Cerebellar nuclear complex (tissue), 1 donor: ENCODE measurements at regions not wholly inside any gene's neighbourhood (a gene's known extent, or its start where the extent isn't known, plus 50 kb on each side); places are given as distances from the start of the nearest gene placed in this dataset.

ENCODE experiments used
- DNase-seq, 2 experiments: peaks; one replicate each; lab custom pipeline; 2025; lab: John Stamatoyannopoulos, UW

DNA sequence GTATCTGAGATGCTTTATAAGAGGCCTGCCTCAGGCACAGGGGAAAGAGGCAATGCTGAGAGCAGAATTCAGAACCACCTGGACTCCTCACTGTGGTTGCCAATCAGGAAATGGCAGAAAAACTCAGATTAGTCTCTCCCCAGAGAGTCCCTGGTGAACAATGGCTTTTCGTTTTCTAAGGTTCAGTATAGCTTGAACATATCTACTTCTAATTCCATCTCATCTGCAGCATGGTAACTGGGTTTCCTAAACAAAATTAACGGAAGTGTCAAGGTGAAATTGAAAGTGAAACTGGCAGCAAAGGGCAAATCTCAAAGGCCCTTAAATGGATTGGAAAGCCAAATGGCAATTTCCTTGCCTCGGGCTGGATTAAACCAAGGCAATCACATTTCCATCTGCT, 480.2 kb upstream of the ACVR2A start:
- no peak for DNase-seq

DNA sequence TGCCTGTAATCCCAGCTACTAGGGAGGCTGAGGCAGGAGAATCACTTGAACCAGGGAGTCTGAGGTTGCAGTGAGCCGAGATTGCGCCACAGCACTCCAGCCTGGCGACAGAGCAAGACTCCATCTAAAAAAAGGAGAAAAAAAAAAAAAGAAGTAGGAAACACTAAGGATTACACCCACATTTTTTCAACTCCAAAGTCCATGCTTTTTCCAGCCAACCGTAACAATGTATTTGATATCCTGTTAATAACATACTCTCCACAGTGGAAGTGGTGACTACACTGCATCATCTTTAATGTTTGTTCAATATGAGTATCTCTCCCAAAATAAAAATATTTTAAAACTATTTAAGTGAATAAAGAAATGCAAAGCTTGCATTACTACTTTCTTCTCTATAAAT, 481.6 kb upstream of the ACVR2A start:
- DNase-seq, result no peak

DNA sequence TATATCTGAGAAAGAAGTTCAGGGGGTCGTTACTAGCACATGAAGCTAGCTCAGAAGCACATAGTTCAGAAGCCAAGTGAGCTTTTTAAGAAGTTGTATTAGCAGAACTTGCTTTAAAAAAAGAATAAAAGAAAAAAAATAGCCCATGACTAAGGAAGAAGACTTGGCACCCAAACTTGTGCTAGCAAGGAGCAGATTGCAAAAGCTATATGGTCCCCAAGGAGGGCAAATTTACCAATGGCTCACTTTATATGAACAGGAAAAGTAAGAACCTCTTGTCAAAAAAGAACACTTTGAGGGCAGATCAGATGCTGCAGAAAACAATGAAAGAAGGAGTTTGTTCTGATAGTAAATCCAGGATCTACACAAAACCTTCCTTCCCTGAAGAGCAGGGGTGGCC, 486.5 kb upstream of the ACVR2A start:
- DNase-seq, result no peak

DNA sequence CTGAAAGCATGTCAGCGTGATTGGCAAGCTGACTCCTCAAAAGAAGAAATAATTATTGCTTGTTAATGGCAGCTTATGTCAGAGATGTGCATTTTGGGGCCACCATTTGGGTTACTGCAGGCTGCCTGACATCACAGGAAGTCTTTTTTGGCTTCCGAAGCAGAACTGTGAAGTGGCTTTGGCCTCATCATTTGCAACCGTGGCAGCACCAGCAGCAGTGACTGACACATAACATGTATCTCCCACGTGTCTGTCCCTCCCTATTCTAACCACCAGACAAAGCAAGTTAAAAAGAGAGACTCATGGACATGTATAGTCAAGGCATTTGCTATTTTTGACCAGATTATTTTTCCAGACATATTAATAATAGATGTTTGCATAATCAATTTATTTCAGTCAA, 488.7 kb upstream of the ACVR2A start:
- DNase-seq, result no peak

DNA sequence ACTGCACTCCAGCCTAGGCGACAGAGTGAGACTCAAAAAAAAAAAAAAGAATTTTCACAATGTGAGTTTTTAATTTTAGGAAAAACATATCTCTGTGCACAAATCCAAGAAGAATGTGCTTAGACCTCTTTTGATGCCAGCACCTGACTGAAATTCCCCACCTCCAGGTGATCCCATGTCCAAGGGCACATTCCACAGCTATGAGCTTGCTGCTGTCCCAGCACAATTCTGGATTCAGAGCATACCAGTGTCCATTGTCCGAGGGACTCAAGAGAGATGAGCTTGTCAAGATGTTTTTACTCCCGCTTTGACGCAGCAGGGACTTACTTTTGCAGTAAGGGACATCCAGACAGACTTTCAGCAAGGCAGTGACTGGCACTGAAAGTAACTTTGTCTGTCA, 489.1 kb upstream of the ACVR2A start:
- no peak for DNase-seq

DNA sequence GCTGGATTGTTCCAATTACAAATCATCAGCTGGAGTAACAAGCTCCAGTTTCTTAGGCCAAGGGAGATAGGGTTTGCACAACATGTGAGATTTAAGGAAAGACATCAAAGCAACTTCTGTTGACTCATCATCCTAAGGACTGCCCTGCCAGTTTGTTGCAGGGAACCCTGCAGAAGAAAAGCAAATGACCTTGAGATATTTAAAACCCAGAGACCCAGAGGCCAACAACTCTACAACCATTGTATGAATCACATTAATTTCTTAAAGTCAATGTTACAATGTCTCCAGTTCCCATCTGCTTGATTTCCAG, 491.8 kb upstream of the ACVR2A start:
- no peak for DNase-seq

DNA sequence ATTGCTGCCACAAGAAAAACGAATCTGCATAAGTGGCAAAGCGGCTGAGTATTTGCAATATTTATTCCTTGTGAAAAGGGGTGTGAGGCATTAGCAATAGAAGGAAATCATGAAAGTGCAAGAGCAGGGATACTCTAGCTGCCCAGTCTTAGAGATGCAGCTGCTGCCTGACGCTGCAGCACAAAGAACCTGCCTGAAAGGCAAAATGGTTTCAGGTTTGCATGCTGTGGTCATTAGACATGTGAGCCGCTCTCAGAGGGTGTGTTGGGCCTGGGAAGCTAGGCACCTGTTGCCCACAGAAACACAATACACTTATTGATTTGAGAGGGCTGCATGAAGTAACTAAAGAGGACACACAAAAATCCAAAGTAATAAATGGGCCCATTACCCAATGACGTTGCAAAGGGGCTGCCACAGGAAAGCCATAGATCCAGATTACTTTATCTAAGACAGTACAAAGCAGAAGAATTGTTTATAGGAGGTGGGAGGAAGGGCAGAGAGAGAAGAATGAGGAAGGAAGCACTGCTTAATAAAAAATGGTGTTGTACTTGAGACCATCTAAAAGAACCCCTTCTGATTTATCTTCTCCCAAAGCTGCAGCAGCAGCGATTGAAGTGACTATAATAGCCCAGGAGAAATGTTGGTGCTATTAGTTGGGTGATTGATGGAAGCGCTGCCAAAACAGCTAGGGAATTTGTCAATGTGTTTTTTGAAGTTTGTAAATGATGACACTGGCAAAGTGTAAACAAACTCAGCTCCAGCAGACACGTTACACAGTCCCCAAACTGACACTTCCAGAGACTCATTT, 492.4 kb upstream of the ACVR2A start:
- DNase-seq, result no peak

DNA sequence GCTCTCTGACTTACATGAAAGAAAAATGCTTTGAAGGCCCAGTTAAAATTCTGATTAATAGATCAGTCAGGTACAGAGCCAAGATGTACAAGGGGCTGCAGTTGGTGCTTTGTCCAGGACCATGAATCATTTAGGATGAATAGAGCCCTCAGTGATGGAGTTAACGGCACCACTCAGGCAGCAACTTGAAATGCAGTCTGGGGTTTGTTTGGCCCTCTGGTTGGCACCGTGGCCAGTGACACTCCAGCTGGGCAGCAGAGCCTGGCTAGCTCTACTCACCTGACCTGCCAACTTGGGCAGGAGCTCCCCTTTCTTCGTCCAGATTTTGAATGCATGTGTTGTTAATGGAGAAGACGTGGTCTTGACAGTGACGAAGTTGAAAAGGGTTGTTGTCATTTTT, 493.0 kb upstream of the ACVR2A start:
- no peak for DNase-seq

DNA sequence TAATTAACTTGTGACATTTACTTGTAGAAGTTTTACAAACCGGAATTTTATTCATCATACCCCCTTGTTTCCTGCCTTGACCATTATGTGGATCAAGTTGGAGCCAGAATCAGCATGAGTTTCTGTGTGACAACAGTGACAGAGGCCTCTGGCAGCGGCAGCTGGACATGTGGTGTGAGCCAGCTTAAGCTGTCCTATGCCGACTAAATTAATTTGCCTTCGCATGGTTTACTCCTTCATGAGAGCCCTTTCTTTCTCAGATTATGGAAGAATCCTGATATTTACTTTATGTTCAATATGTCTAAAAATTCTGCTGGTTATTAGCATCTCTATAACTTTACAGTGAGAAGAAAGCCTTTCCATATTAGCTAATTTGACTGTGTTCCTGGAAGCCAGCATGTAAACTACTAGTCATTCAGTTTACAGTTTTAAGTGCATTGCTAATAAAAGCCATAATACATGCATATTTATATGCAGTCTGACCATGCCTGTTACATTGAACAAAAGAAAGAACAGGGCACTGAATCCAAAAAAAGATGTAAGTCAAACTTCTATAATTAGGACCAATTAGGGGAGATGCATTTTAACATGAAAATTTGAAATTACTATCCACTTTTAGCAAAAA, 495.8 kb upstream of the ACVR2A start:
- no peak for DNase-seq

DNA sequence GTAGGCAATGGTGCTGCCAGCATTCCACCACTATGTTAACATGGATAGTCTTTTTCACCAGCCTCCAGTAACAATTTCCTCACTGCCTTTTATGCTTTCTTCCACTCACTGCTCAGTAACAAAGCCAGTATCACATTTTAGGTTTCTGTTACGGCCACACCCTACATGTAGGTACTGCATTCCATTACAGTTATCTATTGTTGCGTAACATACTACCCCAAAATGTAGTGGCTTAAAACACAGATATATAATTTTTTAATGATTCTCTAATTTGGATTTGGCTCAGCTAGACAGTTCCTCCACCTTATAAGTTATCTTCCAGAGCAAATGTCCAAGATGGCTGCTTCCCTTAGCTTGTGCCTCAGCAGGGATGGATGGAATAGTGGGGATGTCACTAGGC, 498.7 kb upstream of the ACVR2A start:
- no peak for DNase-seq

DNA sequence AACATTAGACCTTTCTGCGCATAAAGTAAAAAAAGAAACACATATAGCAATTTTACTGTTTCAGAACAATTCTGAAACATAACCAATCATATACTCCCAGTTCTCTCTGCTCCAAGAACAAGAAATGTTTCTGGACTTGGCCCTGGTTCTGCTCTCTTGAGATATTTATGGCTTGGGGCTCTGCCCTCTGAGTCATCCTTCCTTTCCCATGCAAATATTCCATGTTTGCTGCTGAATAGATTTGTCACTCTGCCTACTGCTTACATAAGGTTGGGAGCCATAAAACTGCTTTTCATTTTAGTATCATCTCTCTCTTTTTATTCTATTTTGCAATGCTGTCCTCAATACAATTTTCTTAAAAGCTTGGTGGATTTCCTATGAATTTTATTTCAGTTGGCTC, 499.6 kb upstream of the ACVR2A start:
- DNase-seq, result no peak

DNA sequence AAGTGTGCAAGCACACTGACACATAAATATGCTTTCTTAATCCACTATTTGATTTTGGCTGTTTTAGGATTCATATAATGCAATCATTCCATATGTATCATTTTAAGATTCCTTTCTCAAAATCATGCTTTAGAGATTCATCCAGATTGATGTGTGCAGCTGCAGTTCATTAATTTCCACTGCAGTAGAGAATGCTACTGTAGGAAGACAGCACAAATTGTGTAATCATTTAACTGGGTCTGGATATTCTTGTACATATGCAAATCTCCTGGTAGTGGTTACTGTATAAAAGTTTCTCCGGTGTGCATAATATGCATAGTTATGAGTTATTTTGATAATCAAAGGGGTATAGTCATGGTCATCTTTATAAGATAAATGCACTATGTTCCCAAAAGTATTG, 502.5 kb upstream of the ACVR2A start:
- DNase-seq, result no peak

DNA sequence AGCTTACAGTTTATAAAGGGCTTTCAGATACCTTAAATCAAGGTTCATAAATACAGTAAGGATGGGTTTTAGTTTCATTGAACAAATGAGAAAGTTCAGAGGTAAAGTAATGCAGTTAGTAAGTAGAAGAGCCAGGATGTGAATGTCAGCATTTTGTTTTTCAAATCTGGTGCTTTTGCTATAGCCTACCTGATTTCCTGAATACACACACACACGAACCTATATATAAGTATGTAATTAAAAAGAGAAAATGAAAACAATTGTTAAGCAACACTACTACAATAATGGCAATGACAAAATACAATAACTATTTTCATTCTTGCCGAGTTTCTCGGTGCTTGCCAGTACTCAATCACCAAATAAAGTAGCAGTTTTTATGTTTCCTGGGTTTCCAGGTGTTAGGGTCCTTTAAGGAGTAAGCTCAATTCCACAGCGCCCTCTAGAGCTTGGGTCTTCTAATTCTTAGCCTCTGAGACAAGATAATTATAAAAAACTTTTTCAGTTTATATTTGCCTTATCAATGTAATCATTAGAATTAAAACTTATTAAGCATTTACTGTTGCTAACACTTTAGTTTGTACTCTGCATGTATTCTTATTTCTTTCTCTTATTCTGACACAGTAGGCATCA, 512.9 kb upstream of the ACVR2A start:
- DNase-seq, result no peak

DNA sequence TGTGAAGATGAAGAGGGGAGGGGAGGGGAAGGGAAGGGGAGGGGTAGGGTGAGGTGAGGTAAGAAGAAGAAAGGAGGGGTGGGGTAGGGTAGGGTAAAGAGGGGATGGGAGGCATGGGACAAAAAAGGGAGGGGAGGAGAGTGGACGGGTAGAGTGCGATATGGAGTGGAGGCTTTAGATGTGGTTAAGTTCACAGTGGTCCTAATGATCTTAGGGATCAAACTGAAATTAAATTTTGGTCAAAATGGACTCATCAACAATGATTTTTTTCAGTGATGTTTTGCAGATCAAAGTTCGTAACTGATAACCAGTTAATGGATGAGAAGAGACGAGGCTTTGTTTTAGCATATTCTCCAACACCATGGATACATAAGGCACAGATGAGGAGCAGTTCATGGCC, 513.9 kb upstream of the ACVR2A start:
- DNase-seq, result no peak

DNA sequence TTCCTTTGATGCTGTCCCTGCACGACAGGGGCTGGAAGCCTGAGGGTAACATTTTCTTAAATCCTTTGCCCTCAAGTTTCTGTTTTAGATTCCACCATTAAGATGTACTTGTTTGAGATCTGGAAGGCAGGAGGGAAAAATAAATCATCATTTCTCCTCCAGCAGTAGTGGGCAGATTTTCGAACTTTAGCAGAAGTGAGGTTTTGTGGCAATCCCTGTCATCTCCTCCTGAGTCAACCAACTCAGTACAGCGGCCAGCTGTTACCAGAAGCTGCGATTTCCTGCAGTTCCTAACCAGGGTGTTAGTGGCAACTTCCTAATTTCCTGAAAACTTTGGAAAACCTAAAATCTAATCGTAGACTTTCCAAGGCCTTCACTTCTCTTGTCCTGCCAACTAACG, 517.2 kb upstream of the ACVR2A start:
- no peak for DNase-seq

DNA sequence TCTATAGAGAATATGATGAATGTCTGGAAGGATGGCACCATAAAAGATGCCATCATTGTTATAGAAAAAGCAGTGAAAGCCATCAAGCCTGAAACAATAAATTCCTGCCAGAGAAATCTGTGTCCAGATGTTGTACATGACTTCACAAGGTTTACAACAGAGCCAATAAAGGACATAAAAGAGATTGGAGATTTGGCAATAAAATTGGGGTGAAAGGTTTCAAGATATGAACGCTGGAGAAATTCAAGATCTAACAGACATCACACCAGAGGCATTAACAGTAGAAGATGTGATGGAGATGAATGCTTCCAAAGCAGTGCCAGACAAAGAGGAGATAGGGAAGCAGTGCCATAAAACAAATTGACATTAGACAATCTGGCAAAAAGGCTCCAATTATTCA, 518.8 kb upstream of the ACVR2A start:
- no peak for DNase-seq

DNA sequence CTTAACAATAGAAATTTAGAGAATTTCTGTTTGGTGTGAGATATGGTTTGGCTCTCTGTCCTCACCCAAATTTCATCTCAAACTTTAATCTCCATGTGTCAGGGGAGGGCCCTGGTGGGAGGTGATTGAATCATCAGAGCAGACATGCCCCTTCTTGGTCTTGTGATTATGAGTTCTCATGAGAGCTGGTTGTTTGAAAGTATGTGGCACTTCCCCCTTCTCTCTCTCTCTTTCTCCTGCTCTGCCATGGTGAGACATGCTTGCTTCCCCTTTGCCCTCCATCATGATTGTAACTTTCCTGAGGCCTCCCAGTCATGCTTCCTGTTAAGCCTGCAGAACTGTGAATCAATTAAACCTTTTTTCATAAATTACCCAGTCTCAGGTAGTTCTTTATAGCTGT, 524.7 kb upstream of the ACVR2A start:
- no peak for DNase-seq

DNA sequence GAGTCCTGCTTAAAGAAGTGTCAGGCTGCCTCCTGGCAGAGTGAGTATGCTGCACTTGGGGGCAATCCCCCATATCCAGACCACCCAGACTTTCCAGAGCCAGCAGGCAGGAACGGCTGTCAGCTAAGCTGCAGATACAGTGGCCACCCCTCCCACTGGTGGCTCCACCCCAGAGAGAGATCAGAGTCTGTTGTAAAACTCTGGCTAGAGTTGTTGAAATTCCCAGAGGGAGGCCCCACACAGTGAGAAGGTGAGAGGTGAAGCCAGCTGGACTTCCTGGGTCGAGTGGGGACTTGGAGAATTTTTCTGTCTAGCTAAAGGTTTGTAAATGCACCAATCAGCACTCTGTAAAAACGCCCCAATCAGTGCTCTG, 533.8 kb upstream of the ACVR2A start:
- DNase-seq, result no peak

DNA sequence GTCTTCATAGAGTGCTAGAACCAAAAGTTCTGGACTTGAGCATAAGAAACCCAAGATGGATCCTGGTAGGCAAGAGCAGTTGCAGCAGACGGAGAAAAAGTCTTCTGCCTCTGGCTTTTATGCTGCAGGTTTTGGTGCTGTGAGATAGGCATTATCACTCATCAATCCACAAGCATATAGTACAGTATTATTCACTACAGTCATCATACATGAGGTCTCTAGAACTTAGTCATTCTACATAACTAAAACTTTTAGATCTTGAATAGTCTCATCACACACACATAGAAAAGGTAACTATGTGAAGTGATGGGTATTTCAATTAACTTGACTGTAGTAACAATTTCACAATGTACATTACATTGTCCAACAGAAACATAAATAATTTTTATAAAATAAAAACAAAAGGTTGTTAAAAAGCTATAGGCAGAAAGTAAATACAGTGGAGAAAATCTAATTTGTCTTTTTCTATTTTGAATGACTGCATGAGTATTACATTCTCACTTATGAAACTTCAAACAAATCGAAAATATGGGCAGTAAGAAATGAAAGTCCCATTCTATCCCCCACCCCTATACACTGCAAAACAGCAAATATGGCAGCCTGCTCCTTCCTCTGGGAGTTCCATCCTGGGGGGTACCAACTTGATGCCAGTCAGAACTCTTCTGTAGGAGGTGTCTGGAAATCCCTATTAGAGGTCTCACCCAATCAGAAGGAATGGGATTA, 534.3 kb upstream of the ACVR2A start:
- DNase-seq, result no peak

DNA sequence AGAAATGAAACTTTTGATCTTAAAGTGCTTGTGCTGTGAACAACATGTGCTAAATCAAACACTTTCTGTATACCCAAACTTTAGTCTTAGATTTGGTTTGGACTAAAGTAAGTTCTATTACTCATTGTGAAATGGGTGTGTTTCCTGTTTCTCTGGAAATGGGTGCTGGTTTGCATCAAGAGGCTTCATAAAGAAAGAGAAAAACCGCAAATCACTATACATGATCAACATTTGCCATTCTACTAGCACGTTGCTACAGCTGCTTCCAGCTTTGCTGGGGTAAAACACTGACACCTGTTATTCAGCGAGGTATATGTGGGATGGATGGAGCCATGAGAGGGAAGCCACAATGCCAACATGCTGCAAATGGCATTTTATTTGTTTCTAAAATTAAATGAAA, 547.0 kb upstream of the ACVR2A start:
- DNase-seq, result no peak

DNA sequence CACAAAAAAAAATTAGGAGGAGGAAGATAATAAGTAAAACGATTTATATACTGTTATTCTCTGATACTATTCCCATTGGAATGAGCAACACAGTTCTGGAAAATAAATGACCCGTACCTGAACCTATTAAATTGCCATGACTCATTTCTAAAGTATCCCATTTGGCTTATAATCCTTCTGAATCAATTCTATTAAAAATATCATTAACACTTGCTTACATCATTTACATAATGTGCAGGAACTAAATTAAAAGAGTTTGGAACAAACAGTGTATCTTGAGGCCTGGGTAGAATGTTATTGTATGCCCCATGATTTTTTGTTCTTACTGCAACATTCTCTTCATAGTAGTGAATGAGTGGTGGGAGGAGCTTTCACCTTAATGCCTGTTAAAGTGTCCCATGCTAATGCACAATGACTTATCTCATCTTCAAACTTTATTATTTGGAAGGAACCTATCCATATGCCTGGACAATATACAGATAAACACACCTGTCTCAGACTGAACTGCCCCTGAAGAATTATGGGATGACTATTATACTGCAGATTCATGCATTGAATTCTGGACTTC, 549.9 kb upstream of the ACVR2A start:
- DNase-seq, result no peak

DNA sequence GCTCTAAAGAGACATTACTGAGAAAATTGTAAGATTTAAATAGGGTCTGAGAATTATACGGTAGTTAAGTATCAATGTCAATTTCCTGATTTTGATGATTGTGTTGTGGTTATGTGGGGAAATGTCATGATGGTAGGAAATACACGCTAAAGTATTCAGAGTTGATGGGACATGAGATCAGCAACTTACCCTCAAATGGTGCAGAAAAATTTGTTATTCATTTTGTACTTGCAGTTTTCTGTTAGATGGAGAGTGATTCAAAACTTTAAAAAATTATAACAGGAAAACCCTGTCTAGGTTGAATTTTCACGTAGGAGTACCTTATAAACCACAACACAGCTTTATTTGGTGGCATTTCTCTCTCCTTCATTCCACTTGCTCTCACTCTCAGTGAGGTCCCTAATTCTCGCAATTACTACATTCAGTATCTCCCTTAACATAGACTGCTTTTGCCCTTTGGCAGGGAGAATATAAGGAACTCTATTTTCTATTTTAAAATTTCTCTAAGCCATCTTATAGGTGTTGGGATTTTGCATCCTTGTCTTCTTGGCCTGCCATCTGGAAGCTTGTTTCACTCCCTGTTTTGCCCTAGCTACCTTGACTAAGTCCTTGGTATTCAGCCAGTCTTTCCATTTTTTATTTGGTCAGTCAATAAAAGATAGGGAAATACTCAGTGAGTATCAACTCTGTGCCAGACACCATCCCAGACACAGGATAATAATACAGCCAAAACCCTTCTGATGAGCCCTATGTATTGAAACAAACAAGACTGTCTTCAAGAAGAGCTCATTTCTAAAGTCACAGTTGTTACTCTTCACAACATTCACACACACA, 550.6 kb upstream of the ACVR2A start:
- DNase-seq, result no peak
